Right cardiac atrium (tissue), 5 donors: ENCODE measurements at regions not wholly inside any gene's neighbourhood (a gene's known extent, or its start where the extent isn't known, plus 50 kb on each side); places are given as distances from the start of the nearest gene placed in this dataset.
A peak's percentile ranks its signal among the peaks of the same experiment; 100 is the strongest.
"Not testable (repeated sequence)": the region's sequence is repeated elsewhere in the genome, so short reads cannot be mapped to it uniquely, and the experiment has no call there.

Source experiments
- ATAC-seq, 2 donors: fragments of 200-7000 bp; cut with Tn5 transposase; one replicate each; pipeline versions ENCODE4 v1.8.0 to v1.9.1; 2020; ENCODE audit warnings: moderate library complexity in 2 of 2, mild to moderate bottlenecking in 1 of 2
- DNase-seq, 3 donors: peaks; one replicate each; pipeline ENCODE4 v3.0.0-alpha.2; 2020
- H3K27ac ChIP-seq: one replicate; pipeline ENCODE4 v1.5.1; 2013; ENCODE audit warnings: mild to moderate bottlenecking, low read length, control low read depth, moderate library complexity
- H3K27me3 ChIP-seq: one replicate; pipeline ENCODE4 v1.6.1; 2013; ENCODE audit not compliant: control insufficient read depth, insufficient read depth
- H3K4me1 ChIP-seq: one replicate; pipeline ENCODE4 v1.6.1; 2013; ENCODE audit warnings: low read length; ENCODE audit not compliant: control insufficient read depth, insufficient read depth
- H3K4me3 ChIP-seq: one replicate; pipeline ENCODE4 v1.5.1; 2013; ENCODE audit warnings: low read length, control low read depth
- H3K9me3 ChIP-seq: one replicate; pipeline ENCODE4 v1.6.1; 2013; ENCODE audit warnings: low read length; ENCODE audit not compliant: control insufficient read depth
- WGBS: extraction: QIAGEN DNeasy Blood & Tissue Kit; methylation state at CpG from one replicate; pipeline ENCODE4 v1.1.7; 2013; 5-methylcytosine and 5-hydroxymethylcytosine counted together
- intact Hi-C, 4 donors: fragments of 100-400 bp; cut with DNase I; formaldehyde crosslinking; loops; one replicate each; pipeline versions ENCODE4 v1.11.0 to v1.14.0; 2022 to 2023
- donor health status: healthy with polysubstance abuse.
- donor health status: DM: no; HTN: yes; CAD: no.
- donor health status: DM: no; HTN: no; CAD: no.
- donor health status: DM: no; HTN: yes; CAD: no; lungs with severe emphysema.
- donor health status: DM: yes; HTN: yes; CAD: no.

GRCh38 chr4:17029964-17030363 is 131.5 kb upstream of the LDB2 start:
- Histone ChIP-seq H3K27ac (no peak overlapping the region), H3K4me1 (no peaks in the 10 kb centered on the region), H3K4me3 (no peak overlapping the region), H3K27me3 (no peaks in the 10 kb centered on the region), H3K9me3 (no peaks in the 10 kb centered on the region)
- DNase-seq (no peak), ATAC-seq (no peak)
- intact Hi-C loops, result no loop called here
- 77% methylated on average over 2 of the region's 2 CpGs for WGBS

- ATAC-seq, result no peak
Measured at GRCh38 chr4:17029432-17029831, 131.0 kb upstream of the LDB2 start.

GRCh38 chr4:17027495-17027894 is 129.1 kb upstream of the LDB2 start:
- Histone ChIP-seq H3K4me1 (no peaks in the 10 kb centered on the region), H3K4me3 (no peak overlapping the region), H3K27me3 (no peaks in the 10 kb centered on the region), H3K9me3 (no peaks in the 10 kb centered on the region), H3K27ac (no peak overlapping the region)
- WGBS, result 68% methylated on average over 6 of the region's 6 CpGs
- DNase-seq (no peak), ATAC-seq (peak in 1 of 2 donors; percentile 58)
- intact Hi-C loops, result no loop called here

More at GRCh38 chr4:17029432-17029831, 131.0 kb upstream of the LDB2 start:
- DNase-seq, result no peak
- no peak overlapping the region for H3K4me3 ChIP-seq
- H3K27ac ChIP-seq, result no peak overlapping the region
- WGBS, result 85% methylated on average over 7 of the region's 7 CpGs
- intact Hi-C loops, result no loop called here
- H3K9me3 ChIP-seq, result no peaks in the 10 kb centered on the region
- no peaks in the 10 kb centered on the region for H3K4me1 ChIP-seq
- H3K27me3 ChIP-seq, result no peaks in the 10 kb centered on the region

GRCh38 chr4:17024425-17024824 is 126.0 kb upstream of the LDB2 start:
- H3K27ac ChIP-seq, result no peak overlapping the region
- ATAC-seq (no peak), DNase-seq (no peak)
- no peaks in the 10 kb centered on the region for H3K27me3 ChIP-seq
- no peaks in the 10 kb centered on the region for H3K9me3 ChIP-seq
- H3K4me3 ChIP-seq, result no peak overlapping the region
- intact Hi-C loops, result no loop called here
- H3K4me1 ChIP-seq, result no peaks in the 10 kb centered on the region
- 98% methylated on average over 1 of the region's 1 CpG for WGBS

- no peak for ATAC-seq
- no peak for DNase-seq
Measured at GRCh38 chr4:17020901-17021300, 122.5 kb upstream of the LDB2 start.

GRCh38 chr4:17020451-17020850 is 122.0 kb upstream of the LDB2 start:
- WGBS, result 83% methylated on average over 1 of the region's 1 CpG
- no peaks in the 10 kb centered on the region for H3K4me1 ChIP-seq
- H3K27ac ChIP-seq, result no peak overlapping the region
- H3K27me3 ChIP-seq, result no peaks in the 10 kb centered on the region
- no peak overlapping the region for H3K4me3 ChIP-seq
- ATAC-seq, result no peak
- DNase-seq, result no peak
- no peaks in the 10 kb centered on the region for H3K9me3 ChIP-seq
- intact Hi-C loops, result no loop called here

More at GRCh38 chr4:17020901-17021300, 122.5 kb upstream of the LDB2 start:
- intact Hi-C loops, result no loop called here
- no peak overlapping the region for H3K4me3 ChIP-seq
- 81% methylated on average over 4 of the region's 4 CpGs for WGBS
- H3K4me1 ChIP-seq, result no peaks in the 10 kb centered on the region
- H3K27me3 ChIP-seq, result no peaks in the 10 kb centered on the region
- H3K9me3 ChIP-seq, result no peaks in the 10 kb centered on the region
- no peak overlapping the region for H3K27ac ChIP-seq

- 100% methylated on average over 1 of the region's 1 CpG for WGBS
- intact Hi-C loops, H3K4me3 ChIP-seq, H3K4me1 ChIP-seq, ATAC-seq, H3K9me3 ChIP-seq, H3K27me3 ChIP-seq, DNase-seq, H3K27ac ChIP-seq: not testable (repeated sequence)
Measured at GRCh38 chr4:17018621-17019020, 120.2 kb upstream of the LDB2 start.

- intact Hi-C loops, result no loop called here
Measured at GRCh38 chr4:17018013-17018412, 119.6 kb upstream of the LDB2 start.

GRCh38 chr4:17013382-17014006 is 115.0 kb upstream of the LDB2 start:
- ATAC-seq, result no peak
- Histone ChIP-seq H3K4me1 (no peaks in the 10 kb centered on the region), H3K9me3 (no peaks in the 10 kb centered on the region), H3K27me3 (no peaks in the 10 kb centered on the region), H3K4me3 (no peak overlapping the region), H3K27ac (no peak overlapping the region)
- DNase-seq, result no peak
- WGBS, result 93% methylated on average over 4 of the region's 4 CpGs
- intact Hi-C loops, result no loop called here

More at GRCh38 chr4:17018013-17018412, 119.6 kb upstream of the LDB2 start:
- 50% methylated on average over 3 of the region's 3 CpGs for WGBS
- no peak overlapping the region for H3K4me3 ChIP-seq
- no peak for DNase-seq
- H3K27ac ChIP-seq, result no peak overlapping the region
- H3K27me3 ChIP-seq, result no peaks in the 10 kb centered on the region
- H3K4me1 ChIP-seq, result no peaks in the 10 kb centered on the region
- H3K9me3 ChIP-seq, result no peaks in the 10 kb centered on the region
- peak in 1 of 2 donors; percentile 91 for ATAC-seq

- WGBS, result 79% methylated on average over 3 of the region's 3 CpGs
Measured at GRCh38 chr4:17012451-17012850, 114.0 kb upstream of the LDB2 start.

GRCh38 chr4:17010426-17011087 is 112.1 kb upstream of the LDB2 start:
- H3K27ac ChIP-seq, result no peak overlapping the region
- ATAC-seq, result no peak
- H3K27me3 ChIP-seq, result no peaks in the 10 kb centered on the region
- H3K4me3 ChIP-seq, result no peak overlapping the region
- no peaks in the 10 kb centered on the region for H3K9me3 ChIP-seq
- WGBS, result 92% methylated on average over 13 of the region's 13 CpGs
- no peaks in the 10 kb centered on the region for H3K4me1 ChIP-seq
- intact Hi-C loops, result no loop called here
- no peak for DNase-seq

More at GRCh38 chr4:17012451-17012850, 114.0 kb upstream of the LDB2 start:
- no peaks in the 10 kb centered on the region for H3K9me3 ChIP-seq
- intact Hi-C loops, result no loop called here
- DNase-seq (no peak), ATAC-seq (no peak)
- no peak overlapping the region for H3K4me3 ChIP-seq
- H3K27ac ChIP-seq, result no peak overlapping the region
- H3K27me3 ChIP-seq, result no peaks in the 10 kb centered on the region
- no peaks in the 10 kb centered on the region for H3K4me1 ChIP-seq
